ENCODE measurements at regions not wholly inside any gene's neighbourhood (a gene's known extent, or its start where the extent isn't known, plus 50 kb on each side); places are given as distances from the start of the nearest gene placed in this dataset.

GRCh38 chr6:91782802-91783201, 1195.9 kb upstream of the MAP3K7 start:
- no peak for DNase-seq
- Histone ChIP-seq H3K4me2 (ENCODE audit: insufficient read depth, insufficient read length, low read length) (no peak overlapping the region), H2BK20ac (ENCODE audit: low read depth, low read length, poor library complexity, severe bottlenecking) (no peak overlapping the region), H3K27me3 (ENCODE audit: insufficient read depth, low read length) (no peaks in the 10 kb centered on the region), H2AFZ (ENCODE audit: low read length) (no peak overlapping the region), H3K4ac (ENCODE audit: low read depth, low read length) (no peak overlapping the region), H2BK5ac (ENCODE audit: insufficient read length, low read length) (no peak overlapping the region), H2BK12ac (ENCODE audit: insufficient read length, low read depth, low read length) (no peak overlapping the region), H3K18ac (ENCODE audit: insufficient read length, low read depth, low read length) (no peak overlapping the region), H3K14ac (ENCODE audit: insufficient read depth, low read length) (no peak overlapping the region), H3K23me2 (ENCODE audit: insufficient read length, low read depth, low read length, poor library complexity, severe bottlenecking) (no peaks in the 10 kb centered on the region), H3K9ac (ENCODE audit: extremely low read depth, insufficient read length, low read length) (no peak overlapping the region), H4K5ac (ENCODE audit: insufficient read length, low read depth, low read length) (no peak overlapping the region), H3K23ac (ENCODE audit: insufficient read length, low read depth, low read length) (no peak overlapping the region), H2AK5ac (ENCODE audit: insufficient read length, low read length) (no peak overlapping the region), H4K8ac (replicated peaks; ENCODE audit: insufficient read length, low read depth, low read length) (no peak overlapping the region), H3K4me1 (ENCODE audit: insufficient read depth, low read length) (peaks cover 6% of the 10 kb centered on the region), H3K27ac (ENCODE audit: insufficient read length, low read depth, low read length) (no peak overlapping the region), H4K20me1 (ENCODE audit: control insufficient read depth, insufficient read depth, insufficient read length) (no peaks in the 10 kb centered on the region), H2BK120ac (ENCODE audit: low read depth, low read length, poor library complexity, severe bottlenecking) (no peak overlapping the region), H3T11ph (ENCODE audit: low read length) (no peak overlapping the region), H2BK15ac (ENCODE audit: low read depth, low read length) (no peak overlapping the region), H3K79me2 (ENCODE audit: insufficient read depth, low read length) (no peaks in the 10 kb centered on the region), H4K91ac (ENCODE audit: insufficient read length, low read depth, low read length) (no peak overlapping the region), H3K9me3 (ENCODE audit: control insufficient read depth, low read depth, low read length) (no peaks in the 10 kb centered on the region), H3K79me1 (ENCODE audit: insufficient read depth, low read depth, low read length, poor library complexity, severe bottlenecking) (no peaks in the 10 kb centered on the region), H3K56ac (ENCODE audit: insufficient read length, low read depth, low read length) (no peak overlapping the region)
- Mint-ChIP-seq H3K4me1 (peaks cover 24 to 29% of the 10 kb centered on the region in 2 experiments), H3K27ac (no peak overlapping the region), H3K4me3 (no peak overlapping the region), H3K9me3 (peaks cover 0 to 5% of the 10 kb centered on the region in 2 experiments; a peak in 1 of 5 replicates), H3K36me3 (ENCODE audit: insufficient read depth in 1 of 3, low read depth in 3 of 3) (peaks cover 5 to 7% (median 6%) of the 10 kb centered on the region in 3 experiments; a peak in 6 of 7 replicates), H3K27me3 (ENCODE audit: low read depth) (no peaks in the 10 kb centered on the region; the same call in 1 of the 2 replicates)
- WGBS (ENCODE audit: extremely low coverage, insufficient read length, low lambda C conversion rate) = no CpG with 5 or more reads among the region's 2 CpGs
- TF ChIP-seq CTCF (conservative IDR thresholded peaks at IDR 0.05) = no peak

Data from H9 (cell line).